Heart left ventricle (tissue), 13 donors: ENCODE measurements at regions not wholly inside any gene's neighbourhood (a gene's known extent, or its start where the extent isn't known, plus 50 kb on each side); places are given as distances from the start of the nearest gene placed in this dataset.

Experiments
- POLR2A ChIP-seq, 2 donors: fragments of 450-650 bp; IDR thresholded peaks; one replicate each; pipeline ENCODE4 v1.6.1; 2017; ENCODE audit warnings: antibody characterized with exemption in 2 of 2, mild to moderate bottlenecking in 2 of 2, moderate library complexity in 2 of 2
- TF ChIP-seq, protein P1 (sequence below), 12 donors: fragments of 200-600 bp; sonication (generic) in 4 of 12; IDR thresholded peaks; one replicate each; pipeline versions ENCODE4 v1.5.0 to v1.8.0; 2018 to 2022; ENCODE audit warnings: antibody characterized with exemption in 12 of 12, mild to moderate bottlenecking in 5 of 12
- donor health status: ischemic (EF 13 %, LVEDD 7.1; RV severe dilation, severe dysfunction).
- donor health status: DM: no; HTN: yes; CAD: no.
- donor health status: DM: no; HTN: no; CAD: no.
- donor health status: ischemic (EF 25% LVEDD 6.9; RV normal size, moderate dysfunction).
- donor health status: ischemic (EF 25% LVEDD 5.7; RV mildly dilated, moderate dysfunction).
- donor health status: ischemic (EF 35%, LVEDD 5.7; RV mildly dilated, moderate dysfunction).
- donor health status: nonischemic (EF 11% LVEDD 7.7; RV severe dilation, severe dysfunction).
- donor health status: DM: yes; HTN: yes; CAD: no.
- donor health status: PGD.
- donor health status: ischemic (EF 29% LVEDD 5.4; RV normal size, mild dysfunction).
- donor health status: nonischemic (EF 23%, LVEDD 6.1; RV moderate dilation, normal function).

GRCh38 chr1:175845338-175845737 is 101.9 kb upstream of the TNR start:
- TF ChIP-seq, protein P1, sequence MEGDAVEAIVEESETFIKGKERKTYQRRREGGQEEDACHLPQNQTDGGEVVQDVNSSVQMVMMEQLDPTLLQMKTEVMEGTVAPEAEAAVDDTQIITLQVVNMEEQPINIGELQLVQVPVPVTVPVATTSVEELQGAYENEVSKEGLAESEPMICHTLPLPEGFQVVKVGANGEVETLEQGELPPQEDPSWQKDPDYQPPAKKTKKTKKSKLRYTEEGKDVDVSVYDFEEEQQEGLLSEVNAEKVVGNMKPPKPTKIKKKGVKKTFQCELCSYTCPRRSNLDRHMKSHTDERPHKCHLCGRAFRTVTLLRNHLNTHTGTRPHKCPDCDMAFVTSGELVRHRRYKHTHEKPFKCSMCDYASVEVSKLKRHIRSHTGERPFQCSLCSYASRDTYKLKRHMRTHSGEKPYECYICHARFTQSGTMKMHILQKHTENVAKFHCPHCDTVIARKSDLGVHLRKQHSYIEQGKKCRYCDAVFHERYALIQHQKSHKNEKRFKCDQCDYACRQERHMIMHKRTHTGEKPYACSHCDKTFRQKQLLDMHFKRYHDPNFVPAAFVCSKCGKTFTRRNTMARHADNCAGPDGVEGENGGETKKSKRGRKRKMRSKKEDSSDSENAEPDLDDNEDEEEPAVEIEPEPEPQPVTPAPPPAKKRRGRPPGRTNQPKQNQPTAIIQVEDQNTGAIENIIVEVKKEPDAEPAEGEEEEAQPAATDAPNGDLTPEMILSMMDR (IDR thresholded peaks at IDR 0.05): no peak
- TF ChIP-seq POLR2A (IDR thresholded peaks at IDR 0.05): no peak
